ENCODE measurements at regions not wholly inside any gene's neighbourhood (a gene's known extent, or its start where the extent isn't known, plus 50 kb on each side); places are given as distances from the start of the nearest gene placed in this dataset.

DNA sequence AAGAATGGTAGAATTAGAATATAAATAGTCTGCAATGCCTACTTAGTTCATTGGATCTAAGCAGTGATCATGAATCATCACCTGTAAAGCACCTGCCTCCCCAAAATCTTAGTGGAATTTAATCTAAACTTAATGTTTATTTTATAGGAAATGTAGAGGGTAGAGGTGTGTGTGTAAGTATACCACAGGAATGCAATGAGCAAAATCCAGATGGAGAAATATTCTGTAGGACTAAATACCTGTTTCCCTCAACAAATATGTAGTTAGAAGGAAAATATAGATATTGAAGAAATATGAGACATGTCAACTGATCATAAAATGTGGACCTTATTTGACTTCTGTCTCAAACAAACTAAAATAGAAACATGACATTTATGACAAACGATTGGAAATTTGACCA, 839.2 kb upstream of the FBXO33 start:
- H3K27ac ChIP-seq (ENCODE audit: insufficient read depth, low read length) = no peak overlapping the region
- DNase-seq (ENCODE audit: low read depth in 2 of 2) = no peak
- H3K27me3 ChIP-seq (ENCODE audit: control insufficient read depth, insufficient read depth, low read length) = no peaks in the 10 kb centered on the region
- H3K4me3 ChIP-seq (replicated peaks in 1 of 4; ENCODE audit: control extremely low read depth in 1 of 4, insufficient read depth in 1 of 4, low read depth in 3 of 4, low read length in 4 of 4) = no peak overlapping the region
- H3K36me3 ChIP-seq (ENCODE audit: control insufficient read depth, insufficient read depth, low read length) = no peaks in the 10 kb centered on the region
- H2AFZ ChIP-seq (ENCODE audit: low read length) = no peak overlapping the region
- no peaks in the 10 kb centered on the region for H3K4me1 ChIP-seq (ENCODE audit: control insufficient read depth, extremely low read depth, insufficient read depth, low read length)
- no peak overlapping the region for H3K4me2 ChIP-seq (ENCODE audit: extremely low read depth, insufficient read depth, low read length)
- no peaks in the 10 kb centered on the region for H3K79me2 ChIP-seq (ENCODE audit: control insufficient read depth, insufficient read depth, low read length)
- H3K9ac ChIP-seq (ENCODE audit: insufficient read depth, low read length) = no peak overlapping the region
- TF ChIP-seq, protein P1, sequence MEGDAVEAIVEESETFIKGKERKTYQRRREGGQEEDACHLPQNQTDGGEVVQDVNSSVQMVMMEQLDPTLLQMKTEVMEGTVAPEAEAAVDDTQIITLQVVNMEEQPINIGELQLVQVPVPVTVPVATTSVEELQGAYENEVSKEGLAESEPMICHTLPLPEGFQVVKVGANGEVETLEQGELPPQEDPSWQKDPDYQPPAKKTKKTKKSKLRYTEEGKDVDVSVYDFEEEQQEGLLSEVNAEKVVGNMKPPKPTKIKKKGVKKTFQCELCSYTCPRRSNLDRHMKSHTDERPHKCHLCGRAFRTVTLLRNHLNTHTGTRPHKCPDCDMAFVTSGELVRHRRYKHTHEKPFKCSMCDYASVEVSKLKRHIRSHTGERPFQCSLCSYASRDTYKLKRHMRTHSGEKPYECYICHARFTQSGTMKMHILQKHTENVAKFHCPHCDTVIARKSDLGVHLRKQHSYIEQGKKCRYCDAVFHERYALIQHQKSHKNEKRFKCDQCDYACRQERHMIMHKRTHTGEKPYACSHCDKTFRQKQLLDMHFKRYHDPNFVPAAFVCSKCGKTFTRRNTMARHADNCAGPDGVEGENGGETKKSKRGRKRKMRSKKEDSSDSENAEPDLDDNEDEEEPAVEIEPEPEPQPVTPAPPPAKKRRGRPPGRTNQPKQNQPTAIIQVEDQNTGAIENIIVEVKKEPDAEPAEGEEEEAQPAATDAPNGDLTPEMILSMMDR (conservative IDR thresholded peaks at IDR 0.05 in 1 of 2, IDR thresholded peaks at IDR 0.05 in 1 of 2; ENCODE audit: low read depth in 1 of 2, low read length in 2 of 2) = no peak
- no peak for TF ChIP-seq EZH2 (IDR thresholded peaks at IDR 0.05; ENCODE audit: low read length, missing control alignments)
- H4K20me1 ChIP-seq (ENCODE audit: control insufficient read depth, extremely low read depth, insufficient read depth, low read length) = no peaks in the 10 kb centered on the region
- no peaks in the 10 kb centered on the region for H3K9me3 ChIP-seq (ENCODE audit: control insufficient read depth, insufficient read depth, low read depth, low read length)

DNA sequence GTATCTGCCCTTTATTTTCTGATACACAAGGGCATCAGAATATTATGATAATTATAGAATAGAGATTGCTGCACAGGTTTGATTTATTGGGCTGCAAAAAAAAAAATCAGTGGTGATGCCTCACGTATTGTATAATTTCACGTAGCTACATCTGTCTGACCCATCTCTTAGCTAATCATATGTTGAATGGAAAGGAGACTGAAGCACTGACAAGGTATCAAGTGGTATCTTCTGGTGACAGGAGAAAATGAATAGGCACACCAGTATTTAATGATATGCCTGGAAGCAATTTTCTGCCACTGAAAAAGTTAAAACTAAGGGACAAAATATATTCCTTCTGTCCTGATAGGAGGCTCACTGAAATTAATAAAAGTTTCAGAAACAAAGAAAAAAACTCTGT, 837.2 kb upstream of the FBXO33 start:
- Histone ChIP-seq H2AFZ (ENCODE audit: low read length) (no peak overlapping the region), H3K4me2 (ENCODE audit: extremely low read depth, insufficient read depth, low read length) (no peak overlapping the region), H3K27ac (ENCODE audit: insufficient read depth, low read length) (no peak overlapping the region), H3K4me1 (ENCODE audit: control insufficient read depth, extremely low read depth, insufficient read depth, low read length) (no peaks in the 10 kb centered on the region), H3K9me3 (ENCODE audit: control insufficient read depth, insufficient read depth, low read depth, low read length) (no peaks in the 10 kb centered on the region), H3K4me3 (replicated peaks in 1 of 4; ENCODE audit: control extremely low read depth in 1 of 4, insufficient read depth in 1 of 4, low read depth in 3 of 4, low read length in 4 of 4) (no peak overlapping the region), H3K79me2 (ENCODE audit: control insufficient read depth, insufficient read depth, low read length) (no peaks in the 10 kb centered on the region), H3K36me3 (ENCODE audit: control insufficient read depth, insufficient read depth, low read length) (no peaks in the 10 kb centered on the region), H4K20me1 (ENCODE audit: control insufficient read depth, extremely low read depth, insufficient read depth, low read length) (no peaks in the 10 kb centered on the region), H3K27me3 (ENCODE audit: control insufficient read depth, insufficient read depth, low read length) (no peaks in the 10 kb centered on the region), H3K9ac (ENCODE audit: insufficient read depth, low read length) (no peak overlapping the region)
- DNase-seq (ENCODE audit: low read depth in 2 of 2) = no peak
- TF ChIP-seq, protein P1 (conservative IDR thresholded peaks at IDR 0.05 in 1 of 2, IDR thresholded peaks at IDR 0.05 in 1 of 2; ENCODE audit: low read depth in 1 of 2, low read length in 2 of 2) = no peak
- no peak for TF ChIP-seq EZH2 (IDR thresholded peaks at IDR 0.05; ENCODE audit: low read length, missing control alignments)

DNA sequence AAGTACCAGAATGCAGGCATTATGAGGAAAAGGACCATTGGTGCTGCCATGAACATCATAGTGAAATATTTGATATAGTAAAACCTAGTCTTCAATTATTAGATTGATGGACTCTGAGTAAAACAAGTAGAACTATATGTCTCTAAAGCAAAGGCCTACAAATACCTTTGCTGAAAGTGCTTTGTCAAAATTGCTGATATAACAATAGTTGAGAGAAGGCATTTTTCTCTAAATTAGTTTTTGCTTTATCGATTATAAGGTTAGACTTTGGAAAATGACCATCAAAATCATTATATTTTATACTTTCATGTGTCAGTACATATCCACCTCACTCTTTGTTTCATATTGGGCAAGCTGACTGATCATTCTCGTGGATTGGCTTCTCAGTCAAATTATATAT, 836.0 kb upstream of the FBXO33 start:
- no peak for TF ChIP-seq EZH2 (IDR thresholded peaks at IDR 0.05; ENCODE audit: low read length, missing control alignments)
- TF ChIP-seq, protein P1 (conservative IDR thresholded peaks at IDR 0.05 in 1 of 2, IDR thresholded peaks at IDR 0.05 in 1 of 2; ENCODE audit: low read depth in 1 of 2, low read length in 2 of 2) = no peak
- H2AFZ ChIP-seq (ENCODE audit: low read length) = no peak overlapping the region
- H3K9ac ChIP-seq (ENCODE audit: insufficient read depth, low read length) = no peak overlapping the region
- H3K4me1 ChIP-seq (ENCODE audit: control insufficient read depth, extremely low read depth, insufficient read depth, low read length) = no peaks in the 10 kb centered on the region
- H3K79me2 ChIP-seq (ENCODE audit: control insufficient read depth, insufficient read depth, low read length) = no peaks in the 10 kb centered on the region
- H4K20me1 ChIP-seq (ENCODE audit: control insufficient read depth, extremely low read depth, insufficient read depth, low read length) = no peaks in the 10 kb centered on the region
- no peak overlapping the region for H3K27ac ChIP-seq (ENCODE audit: insufficient read depth, low read length)
- no peak overlapping the region for H3K4me2 ChIP-seq (ENCODE audit: extremely low read depth, insufficient read depth, low read length)
- no peaks in the 10 kb centered on the region for H3K36me3 ChIP-seq (ENCODE audit: control insufficient read depth, insufficient read depth, low read length)
- H3K4me3 ChIP-seq (replicated peaks in 1 of 4; ENCODE audit: control extremely low read depth in 1 of 4, insufficient read depth in 1 of 4, low read depth in 3 of 4, low read length in 4 of 4) = no peak overlapping the region
- no peaks in the 10 kb centered on the region for H3K27me3 ChIP-seq (ENCODE audit: control insufficient read depth, insufficient read depth, low read length)
- DNase-seq (ENCODE audit: low read depth in 2 of 2) = no peak
- no peaks in the 10 kb centered on the region for H3K9me3 ChIP-seq (ENCODE audit: control insufficient read depth, insufficient read depth, low read depth, low read length)

All from fibroblast of lung (primary cell).